GM10248 (cell line): ENCODE measurements at regions not wholly inside any gene's neighbourhood (a gene's known extent, or its start where the extent isn't known, plus 50 kb on each side); places are given as distances from the start of the nearest gene placed in this dataset.

Experiments used
- CTCF ChIA-PET: fragments of 300-600 bp; sonication (Branson Sonifier 250); formaldehyde crosslinking; extraction: SDS; loops from one replicate; lab custom pipeline; 2021; ENCODE audit warnings: antibody characterized with exemption; lab: Yijun Ruan, JAX
- POLR2A ChIA-PET: fragments of 350-650 bp; sonication (Branson Sonifier 250); formaldehyde crosslinking; extraction: SDS; loops from one replicate; lab custom pipeline; 2020; ENCODE audit warnings: antibody characterized with exemption; lab: Yijun Ruan, JAX
- DNase-seq: peaks from one replicate; pipeline ENCODE4 v3.0.0; 2012; ENCODE audit errors: extremely low spot score
- CTCF ChIP-seq: IDR thresholded peaks from 2 replicates; pipeline ENCODE4 v1.5.1; 2012; ENCODE audit warnings: mild to moderate bottlenecking, low read depth; ENCODE audit errors: extremely low read depth, missing control alignments, control extremely low read depth

DNA sequence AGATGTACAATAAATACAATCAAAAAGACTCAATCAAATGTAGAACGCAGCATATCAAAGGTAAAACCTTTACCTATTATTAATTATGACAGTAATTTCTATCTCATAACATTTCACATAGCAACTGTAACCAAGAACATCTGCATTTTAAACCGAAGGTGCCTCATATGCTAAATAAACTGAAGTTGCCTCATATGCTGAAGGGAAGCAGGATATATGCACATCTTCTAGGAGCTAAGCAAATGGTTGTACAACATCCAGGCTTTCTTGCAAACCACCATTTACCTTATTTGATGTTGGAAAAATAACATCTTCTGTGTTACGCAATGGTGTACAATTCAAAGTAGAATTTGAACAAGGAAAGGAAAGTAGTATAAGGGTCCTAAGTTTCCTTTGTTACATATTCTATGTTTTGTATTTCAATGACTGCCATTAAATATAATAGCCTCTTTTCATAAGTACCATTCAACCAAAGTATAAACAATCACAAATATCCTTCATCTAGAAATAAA, 145.9 kb downstream of the SATB1 start:
- POLR2A ChIA-PET, result no interaction called here
- CTCF ChIA-PET, result no interaction called here
- DNase-seq, result no peak
- TF ChIP-seq CTCF, result no peak

DNA sequence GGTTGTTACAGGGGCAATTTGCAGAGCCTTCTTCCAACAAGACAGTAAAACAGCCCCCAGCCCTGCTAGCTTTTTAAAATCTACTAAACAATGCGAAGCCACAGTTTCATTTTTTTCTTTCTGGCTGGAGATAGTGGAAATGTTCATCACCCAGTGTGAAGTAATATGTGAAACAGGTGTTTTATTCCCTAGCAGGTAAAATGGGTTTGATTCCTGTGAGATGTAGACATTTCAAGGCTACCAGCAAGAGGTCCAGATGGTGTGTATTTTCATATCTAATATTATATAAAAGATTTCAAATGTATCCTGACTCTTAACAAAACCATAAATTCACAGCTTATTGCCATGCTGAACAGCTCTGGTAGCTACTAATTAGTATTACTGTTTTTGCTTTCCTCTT, 160.3 kb downstream of the SATB1 start:
- no peak for DNase-seq
- TF ChIP-seq CTCF, result no peak
- ChIA-PET POLR2A (no interaction called here), CTCF (interaction anchor here (1.2 to 1.5 kb wide), 2 partner anchors 11 to 30 kb away, joined by 3 to 4 read pairs; no protein-coding TSS in a partner anchor)

GRCh38 chr3:18264361-18264760, 160.8 kb downstream of the SATB1 start:
- DNase-seq, result no peak
- ChIA-PET POLR2A (no interaction called here), CTCF (interaction anchor here (1.2 kb wide), 1 partner anchor 31 kb away, joined by 3 read pairs; no protein-coding TSS in a partner anchor)
- TF ChIP-seq CTCF, result no peak

- DNase-seq, result peak; percentile 7
- ChIA-PET POLR2A (no interaction called here), CTCF (no interaction called here)
- TF ChIP-seq CTCF, result no peak
Observed at GRCh38 chr3:18258492-18258891, 166.6 kb downstream of the SATB1 start.

DNA sequence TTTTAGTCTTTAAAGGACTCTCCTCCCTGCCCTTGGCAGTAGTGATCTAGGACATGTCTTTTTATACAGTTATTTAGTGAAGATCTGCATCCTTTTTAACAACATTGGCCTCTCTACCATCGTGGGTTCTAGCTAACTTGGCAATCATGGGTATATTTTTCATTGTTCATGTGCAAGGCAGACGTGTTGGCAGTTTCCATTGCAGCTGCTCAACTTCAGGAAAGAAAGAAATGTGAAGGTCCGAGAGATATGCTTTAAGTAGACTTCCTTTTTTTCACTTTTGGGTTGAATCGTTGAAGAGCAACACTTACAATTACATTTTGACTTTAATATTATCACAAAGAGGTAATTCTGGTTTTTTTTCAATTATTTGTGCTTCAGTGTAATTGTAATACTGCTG, 172.6 kb downstream of the SATB1 start:
- CTCF ChIA-PET, result interaction anchor here (1.2 to 1.5 kb wide), 2 partner anchors 10 to 16 kb away, joined by 3 to 4 read pairs; no protein-coding TSS in a partner anchor
- no peak for TF ChIP-seq CTCF
- DNase-seq, result no peak
- POLR2A ChIA-PET, result no interaction called here

DNA sequence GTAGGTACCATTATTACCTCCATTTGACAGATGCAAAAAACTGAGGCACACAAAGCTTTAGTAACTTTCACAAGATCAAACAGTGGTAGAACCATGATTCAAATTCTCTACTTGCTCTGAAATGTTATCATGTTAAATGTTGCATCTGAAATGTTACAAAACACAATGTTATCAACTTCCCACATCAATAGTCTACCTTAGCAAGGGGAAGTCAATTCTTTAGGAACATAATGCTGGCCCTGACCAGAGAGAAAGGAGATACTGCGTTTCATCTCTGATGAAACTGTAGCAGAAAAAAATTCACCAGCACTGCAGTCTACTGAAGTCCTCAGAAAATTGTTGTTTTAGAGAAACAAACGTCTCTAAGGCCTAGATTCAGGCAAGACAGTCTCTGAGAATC, 174.1 kb downstream of the SATB1 start:
- no peak for DNase-seq
- TF ChIP-seq CTCF, result no peak
- ChIA-PET CTCF (no interaction called here), POLR2A (no interaction called here)
